Heart left ventricle (tissue), 16 donors: ENCODE measurements at regions not wholly inside any gene's neighbourhood (a gene's known extent, or its start where the extent isn't known, plus 50 kb on each side); places are given as distances from the start of the nearest gene placed in this dataset.

Experiments used
- ATAC-seq, 4 donors: fragments of 200-7000 bp; cut with Tn5 transposase; one replicate each; pipeline ENCODE4 v1.9.1; 2020 to 2022; ENCODE audit warnings: moderate library complexity in 4 of 4, mild to moderate bottlenecking in 3 of 4, moderate number of reproducible peaks in 1 of 4
- DNase-seq, 5 donors: peaks; one replicate each; pipeline ENCODE4 v3.0.0-alpha.2; 2020
- H3K27ac ChIP-seq, 12 donors: fragments of 200-600 bp; sonication (generic) in 4 of 12; one replicate each; pipeline versions ENCODE4 v1.5.0 to v1.8.0; 2016 to 2022; ENCODE audit warnings: mild to moderate bottlenecking in 2 of 12
- H3K27me3 ChIP-seq, 9 donors: fragments of 200-600 bp; sonication (generic) in 2 of 9; one replicate each; pipeline versions ENCODE4 v1.5.1 to v1.8.0; 2016 to 2022; ENCODE audit warnings: mild to moderate bottlenecking in 3 of 9
- H3K36me3 ChIP-seq, 9 donors: fragments of 200-600 bp; sonication (generic) in 2 of 9; one replicate each; pipeline versions ENCODE4 v1.5.0 to v1.8.0; 2018 to 2022; ENCODE audit warnings: mild to moderate bottlenecking in 2 of 9
- H3K4me1 ChIP-seq, 12 donors: fragments of 200-600 bp; sonication (generic) in 4 of 12; one replicate each; pipeline versions ENCODE4 v1.5.0 to v1.8.0; 2016 to 2022; ENCODE audit warnings: mild to moderate bottlenecking in 3 of 12
- H3K4me3 ChIP-seq, 12 donors: fragments of 200-600 bp; sonication (generic) in 4 of 12; one replicate each; pipeline versions ENCODE4 v1.5.0 to v1.8.0; 2017 to 2022; ENCODE audit warnings: mild to moderate bottlenecking in 9 of 12, moderate library complexity in 4 of 12
- H3K9me3 ChIP-seq, 12 donors: fragments of 200-600 bp; sonication (generic) in 4 of 12; one replicate each; pipeline versions ENCODE4 v1.5.0 to v1.8.0; 2016 to 2022; ENCODE audit warnings: mild to moderate bottlenecking in 1 of 12
- POLR2A ChIP-seq, 2 donors: fragments of 450-650 bp; IDR thresholded peaks; one replicate each; pipeline ENCODE4 v1.6.1; 2017; ENCODE audit warnings: antibody characterized with exemption in 2 of 2, mild to moderate bottlenecking in 2 of 2, moderate library complexity in 2 of 2
- WGBS, 4 donors: extraction: QIAGEN DNeasy Blood & Tissue Kit in 2 of 4; methylation state at CpG; one replicate each; pipeline versions ENCODE4 v1.1.5 to v1.1.7; 2013 to 2018; 5-methylcytosine and 5-hydroxymethylcytosine counted together
- intact Hi-C, 10 donors: fragments of 100-400 bp; cut with DNase I; formaldehyde crosslinking; loops; one replicate each; pipeline versions ENCODE4 v1.11.1 to v1.14.2; 2022
- TF ChIP-seq, protein P1 (sequence below), 12 donors: fragments of 200-600 bp; sonication (generic) in 4 of 12; IDR thresholded peaks; one replicate each; pipeline versions ENCODE4 v1.5.0 to v1.8.0; 2018 to 2022; ENCODE audit warnings: antibody characterized with exemption in 12 of 12, mild to moderate bottlenecking in 5 of 12
- donor health status: ischemic (EF 13 %, LVEDD 7.1; RV severe dilation, severe dysfunction).
- donor health status: healthy with polysubstance abuse.
- donor health status: DM: no; HTN: yes; CAD: no.
- donor health status: DM: no; HTN: no; CAD: no.
- donor health status: ischemic (EF 25% LVEDD 6.9; RV normal size, moderate dysfunction).
- donor health status: ischemic (EF 25% LVEDD 5.7; RV mildly dilated, moderate dysfunction).
- donor health status: healthy.
- donor health status: DM: yes; HTN: yes; CAD: no.
- donor health status: ischemic (EF 35%, LVEDD 5.7; RV mildly dilated, moderate dysfunction).
- donor health status: nonischemic (EF 11% LVEDD 7.7; RV severe dilation, severe dysfunction).
- donor health status: DM: yes; HTN: yes; CAD: no.
- donor health status: PGD.
- donor health status: ischemic (EF 29% LVEDD 5.4; RV normal size, mild dysfunction).
- donor health status: nonischemic (EF 23%, LVEDD 6.1; RV moderate dilation, normal function).

DNA sequence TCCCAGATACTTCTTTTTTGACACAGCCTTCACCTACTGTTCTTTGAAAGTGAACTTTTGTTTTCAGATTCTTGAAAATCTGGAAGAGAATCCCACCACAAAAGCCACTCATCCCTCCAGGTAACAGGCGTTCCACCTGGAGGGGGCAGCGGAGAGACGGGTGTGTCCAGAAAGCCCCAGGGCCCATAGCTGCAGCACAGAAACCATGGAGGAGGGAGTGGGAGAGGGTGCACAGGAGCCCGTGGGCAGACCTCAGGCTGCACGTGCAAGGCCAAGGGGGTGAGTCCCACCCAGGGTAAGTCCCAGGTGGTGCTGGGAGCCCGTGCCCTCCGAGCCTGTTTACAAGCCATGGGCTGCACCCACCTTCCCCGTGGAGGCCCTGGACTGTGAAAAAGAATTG, 86.5 kb downstream of the PSMG1 start:
- ATAC-seq = no peak

DNA sequence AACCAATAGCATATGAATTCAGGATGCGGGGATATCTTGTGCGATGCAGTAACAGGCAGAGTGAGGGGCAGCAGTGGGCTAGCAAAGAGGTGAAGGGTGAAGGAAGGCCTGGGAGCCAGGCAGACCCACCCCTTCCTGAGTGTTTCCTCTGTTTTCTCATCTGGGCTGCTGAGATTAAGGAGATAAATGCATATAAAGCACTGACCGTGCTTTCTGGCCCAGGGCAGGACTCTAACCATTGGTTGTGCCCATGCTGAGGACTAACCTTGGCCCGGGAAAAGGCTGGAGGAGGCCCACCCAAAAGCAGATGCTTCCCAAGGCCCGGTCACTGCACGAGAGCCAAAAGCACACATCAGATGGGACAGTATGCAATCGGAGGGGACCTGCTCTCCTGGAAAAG, 87.6 kb downstream of the PSMG1 start:
- DNase-seq (no peak), ATAC-seq (no peak)
- TF ChIP-seq, protein P1, sequence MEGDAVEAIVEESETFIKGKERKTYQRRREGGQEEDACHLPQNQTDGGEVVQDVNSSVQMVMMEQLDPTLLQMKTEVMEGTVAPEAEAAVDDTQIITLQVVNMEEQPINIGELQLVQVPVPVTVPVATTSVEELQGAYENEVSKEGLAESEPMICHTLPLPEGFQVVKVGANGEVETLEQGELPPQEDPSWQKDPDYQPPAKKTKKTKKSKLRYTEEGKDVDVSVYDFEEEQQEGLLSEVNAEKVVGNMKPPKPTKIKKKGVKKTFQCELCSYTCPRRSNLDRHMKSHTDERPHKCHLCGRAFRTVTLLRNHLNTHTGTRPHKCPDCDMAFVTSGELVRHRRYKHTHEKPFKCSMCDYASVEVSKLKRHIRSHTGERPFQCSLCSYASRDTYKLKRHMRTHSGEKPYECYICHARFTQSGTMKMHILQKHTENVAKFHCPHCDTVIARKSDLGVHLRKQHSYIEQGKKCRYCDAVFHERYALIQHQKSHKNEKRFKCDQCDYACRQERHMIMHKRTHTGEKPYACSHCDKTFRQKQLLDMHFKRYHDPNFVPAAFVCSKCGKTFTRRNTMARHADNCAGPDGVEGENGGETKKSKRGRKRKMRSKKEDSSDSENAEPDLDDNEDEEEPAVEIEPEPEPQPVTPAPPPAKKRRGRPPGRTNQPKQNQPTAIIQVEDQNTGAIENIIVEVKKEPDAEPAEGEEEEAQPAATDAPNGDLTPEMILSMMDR (IDR thresholded peaks at IDR 0.05) = no peak
- no peak for TF ChIP-seq POLR2A (IDR thresholded peaks at IDR 0.05)

More for the DNA sequence above, 86.5 kb downstream of the PSMG1 start:
- WGBS, 4 donors = 94 to 99% (median 95%) methylated on average over 8 of the region's 8 CpGs
- Histone ChIP-seq H3K4me1 (peaks cover 0 to 59% (median 15%) of the 10 kb centered on the region in 12 donors), H3K4me3 (no peak overlapping the region), H3K36me3 (no peaks in the 10 kb centered on the region), H3K9me3 (no peaks in the 10 kb centered on the region), H3K27me3 (no peaks in the 10 kb centered on the region), H3K27ac (peak overlapping the region in 9 of 12 donors; percentile 2 to 89 (median 41))
- TF ChIP-seq, protein P1 (IDR thresholded peaks at IDR 0.05) = no peak
- no peak for TF ChIP-seq POLR2A (IDR thresholded peaks at IDR 0.05)
- intact Hi-C loops = no loop called here
- no peak for DNase-seq

DNA sequence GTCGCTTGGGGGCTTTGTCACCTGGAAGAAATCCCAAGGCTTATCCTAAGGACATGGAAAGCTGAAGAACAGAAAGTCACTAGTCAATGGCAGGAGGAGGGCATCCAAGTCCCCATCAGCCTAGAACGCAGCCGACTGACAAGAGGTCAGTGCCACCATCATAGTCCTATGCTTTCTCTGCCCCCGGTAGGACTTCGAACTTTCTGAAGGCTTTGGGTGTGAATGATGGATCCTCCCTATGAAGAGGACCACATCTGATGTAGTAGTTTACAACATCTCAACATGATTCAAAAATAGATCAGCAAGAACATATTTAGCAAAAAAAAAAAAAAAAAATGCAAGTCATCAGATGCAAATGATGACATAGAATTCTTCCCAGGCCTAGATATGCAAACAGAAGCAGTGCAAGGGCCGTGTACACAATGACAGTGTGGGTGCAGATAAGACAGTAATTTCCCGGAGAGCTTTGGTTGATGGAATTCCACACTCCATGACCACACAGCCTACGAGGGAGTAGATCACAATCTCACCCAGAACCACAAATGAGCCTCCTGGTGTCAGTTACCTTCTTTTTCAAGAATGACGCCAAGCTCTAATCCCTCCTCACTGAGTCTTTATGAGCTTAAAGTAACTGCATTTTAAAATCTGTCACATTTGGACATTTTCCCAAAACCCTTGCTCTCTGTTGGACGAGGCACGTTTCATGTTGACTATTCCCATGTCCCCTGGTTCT, 88.2 kb downstream of the PSMG1 start:
- Histone ChIP-seq H3K36me3 (no peaks in the 10 kb centered on the region), H3K27ac (peak overlapping the region in 11 of 12 donors; percentile 22 to 89 (median 59)), H3K4me1 (peaks cover 0 to 76% (median 15%) of the 10 kb centered on the region in 12 donors), H3K4me3 (no peak overlapping the region), H3K27me3 (no peaks in the 10 kb centered on the region), H3K9me3 (no peaks in the 10 kb centered on the region)
- ATAC-seq = peak; percentile 19 to 55 (median 47)
- DNase-seq = no peak
- intact Hi-C loops = no loop called here
- TF ChIP-seq, protein P1 (IDR thresholded peaks at IDR 0.05) = no peak
- no peak for TF ChIP-seq POLR2A (IDR thresholded peaks at IDR 0.05)
- WGBS, 4 donors = 69 to 77% (median 71%) methylated on average over 11 of the region's 11 CpGs

More for the DNA sequence above, 87.6 kb downstream of the PSMG1 start:
- H3K9me3 ChIP-seq = no peaks in the 10 kb centered on the region
- H3K36me3 ChIP-seq = no peaks in the 10 kb centered on the region
- 59 to 74% (median 63%) methylated on average over 7 of the region's 7 CpGs for WGBS, 4 donors
- H3K27ac ChIP-seq = peak overlapping the region in 11 of 12 donors; percentile 22 to 89 (median 55)
- H3K4me1 ChIP-seq = peaks cover 0 to 69% (median 15%) of the 10 kb centered on the region in 12 donors
- no peaks in the 10 kb centered on the region for H3K27me3 ChIP-seq
- intact Hi-C loops = no loop called here
- no peak overlapping the region for H3K4me3 ChIP-seq

DNA sequence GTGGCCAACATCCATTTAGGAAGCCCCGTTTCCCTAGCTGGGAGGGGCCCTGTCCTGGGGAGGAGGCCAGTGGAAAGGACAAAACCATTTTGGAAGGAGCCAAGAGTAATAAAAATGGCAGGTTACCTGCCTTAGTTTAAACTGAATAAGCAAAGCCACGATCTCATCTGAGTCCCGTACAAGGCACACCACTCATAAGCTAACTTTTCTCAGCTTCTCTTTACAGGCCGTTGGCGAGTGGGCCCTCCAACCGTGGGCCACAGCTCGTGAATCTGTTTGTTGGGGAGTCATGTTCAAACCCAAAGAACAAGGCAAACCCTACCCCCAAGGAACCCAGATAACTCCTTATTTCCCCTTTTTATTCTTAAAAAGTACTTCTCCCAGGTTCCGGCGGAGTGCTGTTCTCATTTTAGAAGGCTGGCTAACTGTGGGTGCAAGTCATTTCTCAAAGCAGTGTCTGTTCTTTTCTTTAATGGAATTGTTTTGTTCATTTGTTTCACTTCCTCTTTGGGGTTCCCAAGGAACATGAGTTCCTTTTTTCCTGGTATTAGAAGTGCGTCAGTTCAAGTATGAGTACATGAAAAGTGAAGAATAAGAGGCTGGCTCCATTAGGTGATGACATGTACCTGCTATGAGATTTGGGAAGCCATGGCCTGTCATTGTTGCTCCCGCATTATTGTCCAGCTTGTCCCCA, 89.0 kb downstream of the PSMG1 start:
- H3K4me1 ChIP-seq = peaks cover 0 to 84% (median 16%) of the 10 kb centered on the region in 12 donors
- ATAC-seq (peak in 3 of 4 donors; percentile 26 to 57 (median 27)), DNase-seq (no peak)
- H3K4me3 ChIP-seq = no peak overlapping the region
- 88 to 91% (median 89%) methylated on average over 11 of the region's 11 CpGs for whole genome bisulfite sequencing, 4 donors
- H3K9me3 ChIP-seq = no peaks in the 10 kb centered on the region
- H3K27ac ChIP-seq = peak overlapping the region in 8 of 12 donors; percentile 6 to 89 (median 64)
- no peaks in the 10 kb centered on the region for H3K36me3 ChIP-seq
- no peak for TF ChIP-seq POLR2A (IDR thresholded peaks at IDR 0.05)
- TF ChIP-seq, protein P1 (IDR thresholded peaks at IDR 0.05) = no peak
- no peaks in the 10 kb centered on the region for H3K27me3 ChIP-seq
- intact Hi-C loops = no loop called here
